ENCODE measurements at regions not wholly inside any gene's neighbourhood (a gene's known extent, or its start where the extent isn't known, plus 50 kb on each side); places are given as distances from the start of the nearest gene placed in this dataset.
A peak's percentile ranks its signal among the peaks of the same experiment; 100 is the strongest.
"Not testable (repeated sequence)": the region's sequence is repeated elsewhere in the genome, so short reads cannot be mapped to it uniquely, and the experiment has no call there.

GRCh38 chr5:109992264-109992915, 302.7 kb downstream of the MAN2A1 start:
- DNase-seq, result no peak

DNA sequence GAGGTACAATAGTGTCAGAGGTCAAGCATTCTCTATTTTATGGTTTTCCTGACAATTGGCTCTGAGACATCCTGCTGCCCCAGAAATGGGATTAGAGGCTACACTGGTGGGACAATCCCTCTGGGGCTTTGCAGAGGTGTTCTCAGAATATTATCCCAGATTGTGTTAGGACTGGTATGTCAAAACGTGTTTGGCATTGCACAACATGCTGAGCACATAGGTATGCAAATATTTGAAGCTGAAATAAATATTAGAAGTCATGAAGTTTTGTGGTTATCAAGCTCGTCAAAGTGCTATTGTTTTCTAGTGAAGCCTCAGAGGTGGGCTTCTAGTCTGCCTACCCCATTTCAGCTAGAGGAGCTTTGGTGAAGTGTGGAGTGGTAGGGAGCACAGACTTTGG, 304.4 kb downstream of the MAN2A1 start:
- DNase-seq, result no peak

- no peak for DNase-seq
These were observed 306.5 kb downstream of the MAN2A1 start for GRCh38 chr5:109996246-109996645.

DNA sequence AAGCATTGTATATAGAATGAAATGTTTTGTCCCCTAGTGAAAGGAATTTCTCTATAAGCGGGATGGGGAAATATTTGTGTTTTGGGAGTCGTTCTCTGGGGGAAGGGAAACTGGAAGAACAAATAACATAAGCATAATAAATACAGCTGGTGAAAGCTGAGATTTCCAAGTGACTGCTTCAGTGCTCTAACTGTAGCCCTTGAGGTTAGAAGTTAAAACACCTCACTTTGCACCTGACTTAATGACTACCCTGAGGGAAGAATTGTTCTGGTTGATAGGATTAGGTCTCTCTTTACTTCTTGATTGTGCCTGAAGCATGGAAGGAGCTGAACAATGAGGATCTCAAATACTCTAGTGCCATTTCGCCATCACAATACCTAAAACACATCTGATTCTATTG, 307.4 kb downstream of the MAN2A1 start:
- no peak for DNase-seq

DNA sequence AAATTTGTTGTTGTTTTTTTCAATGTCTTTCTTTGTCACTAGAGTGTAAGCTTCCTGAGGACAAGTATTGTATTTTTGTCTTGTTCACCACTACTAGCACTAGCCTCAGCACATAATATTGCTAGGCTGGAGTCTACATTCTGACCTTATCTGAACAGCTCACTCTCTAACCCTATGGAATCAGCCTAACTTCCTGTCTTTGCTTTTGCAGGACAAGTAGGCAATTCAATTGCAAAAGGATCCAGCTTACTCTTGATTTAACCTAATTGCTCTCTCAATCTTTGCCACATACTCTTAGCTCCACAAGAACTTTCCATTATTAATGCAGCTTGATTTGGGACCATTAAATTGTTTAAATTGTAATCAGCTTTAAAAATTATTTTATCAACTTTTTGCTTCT, 308.5 kb downstream of the MAN2A1 start:
- no peak for DNase-seq

- DNase-seq, result no peak
These were observed 309.0 kb downstream of the MAN2A1 start for GRCh38 chr5:109998726-109999125.

GRCh38 chr5:110001648-110002047, 311.9 kb downstream of the MAN2A1 start:
- no peak for DNase-seq

- no peak for DNase-seq
These were observed 312.9 kb downstream of the MAN2A1 start for GRCh38 chr5:110002652-110003051.

DNA sequence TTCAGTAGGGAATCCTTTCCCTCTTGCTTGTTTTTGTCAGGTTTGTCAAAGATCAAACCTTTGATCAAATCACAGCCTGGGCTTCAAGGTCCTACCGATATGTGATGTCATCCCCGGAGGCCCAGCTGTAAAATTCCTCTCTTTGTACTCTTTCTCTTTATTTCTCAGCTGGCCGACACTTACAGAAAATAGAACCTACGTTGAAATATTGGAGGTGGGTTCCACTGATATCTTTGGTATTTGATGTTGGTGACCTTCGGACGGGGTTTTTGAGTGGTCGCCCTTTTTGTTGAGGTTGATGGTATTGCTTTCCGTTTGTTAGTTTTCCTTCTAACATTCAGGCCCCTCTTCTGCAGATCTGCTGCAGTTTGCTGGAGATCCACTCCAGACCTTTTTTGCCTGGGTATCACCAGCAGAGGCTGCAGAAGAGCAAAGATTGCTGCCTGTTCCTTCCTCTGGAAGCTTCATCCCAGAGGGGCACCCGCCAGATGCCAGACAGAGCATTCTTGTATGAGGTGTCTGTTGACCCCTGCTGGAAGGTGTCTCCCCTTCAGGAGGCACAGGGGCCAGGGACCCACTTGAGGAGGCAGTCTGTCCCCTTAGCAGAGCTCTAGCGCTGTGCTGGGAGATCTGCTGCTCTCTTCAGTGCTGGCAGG, 316.3 kb downstream of the MAN2A1 start:
- not testable (repeated sequence) for DNase-seq

DNA sequence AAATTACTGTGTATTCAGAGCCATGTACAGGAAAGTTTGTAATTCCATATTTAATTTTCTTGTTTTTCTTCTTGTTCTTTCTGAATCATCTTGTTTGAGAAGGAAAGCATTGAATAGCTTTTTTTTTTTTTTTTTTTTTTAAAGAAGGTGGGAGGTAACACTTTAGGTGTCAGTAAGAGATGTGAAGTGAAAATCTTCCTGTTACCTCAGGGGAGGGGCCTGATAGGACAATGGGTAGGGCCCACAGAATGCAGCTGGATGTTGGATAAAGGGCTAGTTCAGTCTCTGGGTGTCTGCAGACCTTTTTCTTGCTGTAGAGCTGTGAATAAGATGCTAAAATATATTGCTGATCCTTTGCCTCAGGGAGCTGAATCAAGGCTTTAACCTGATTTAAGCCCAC, 317.4 kb downstream of the MAN2A1 start:
- no peak for DNase-seq

GRCh38 chr5:110008131-110008530, 318.4 kb downstream of the MAN2A1 start:
- DNase-seq, result no peak

DNA sequence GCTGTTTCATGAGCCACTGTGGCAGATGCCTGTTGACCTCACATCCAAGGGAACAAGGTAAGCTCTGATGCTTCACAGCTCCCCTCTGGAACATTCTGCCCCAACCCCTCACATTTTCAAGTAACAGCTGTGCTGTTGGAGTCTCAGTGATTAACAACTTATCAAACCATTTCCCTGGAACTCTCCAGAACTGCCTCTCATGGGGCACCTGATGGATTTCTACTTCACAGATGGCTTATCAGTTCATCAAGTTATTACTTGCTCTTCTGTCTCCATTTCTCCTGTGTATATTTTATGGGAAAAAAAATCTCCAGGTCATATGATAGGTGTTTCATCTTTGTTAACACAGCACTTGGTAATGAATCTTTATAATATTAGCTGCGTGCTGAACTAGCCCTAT, 322.4 kb downstream of the MAN2A1 start:
- no peak for DNase-seq

GRCh38 chr5:110013017-110013416, 323.3 kb downstream of the MAN2A1 start:
- DNase-seq, result no peak

GRCh38 chr5:110017854-110018253, 328.1 kb downstream of the MAN2A1 start:
- no peak for DNase-seq

- no peak for DNase-seq
These were observed 328.8 kb downstream of the MAN2A1 start for GRCh38 chr5:110018509-110018908.

GRCh38 chr5:110019119-110019518, 329.4 kb downstream of the MAN2A1 start:
- DNase-seq, result no peak

DNA sequence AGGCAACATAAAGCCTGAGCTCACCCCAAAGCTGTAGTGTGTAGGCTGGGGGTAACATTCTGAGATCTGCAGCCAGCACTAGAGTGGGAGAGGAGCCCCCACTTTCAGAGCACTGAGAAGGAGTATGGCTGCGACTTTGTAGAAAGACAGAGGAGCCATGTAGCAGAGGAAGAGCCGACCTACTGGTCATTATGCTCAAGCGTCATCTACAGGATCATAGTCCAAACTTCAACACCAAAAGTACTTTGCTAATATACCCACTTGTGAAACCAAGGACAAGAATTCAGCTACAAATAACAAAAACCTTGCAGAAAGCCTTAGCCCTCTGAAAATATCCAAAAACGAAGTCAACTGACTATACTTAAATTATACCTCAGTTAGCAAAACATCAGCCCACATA, 330.1 kb downstream of the MAN2A1 start:
- DNase-seq, result no peak

DNA sequence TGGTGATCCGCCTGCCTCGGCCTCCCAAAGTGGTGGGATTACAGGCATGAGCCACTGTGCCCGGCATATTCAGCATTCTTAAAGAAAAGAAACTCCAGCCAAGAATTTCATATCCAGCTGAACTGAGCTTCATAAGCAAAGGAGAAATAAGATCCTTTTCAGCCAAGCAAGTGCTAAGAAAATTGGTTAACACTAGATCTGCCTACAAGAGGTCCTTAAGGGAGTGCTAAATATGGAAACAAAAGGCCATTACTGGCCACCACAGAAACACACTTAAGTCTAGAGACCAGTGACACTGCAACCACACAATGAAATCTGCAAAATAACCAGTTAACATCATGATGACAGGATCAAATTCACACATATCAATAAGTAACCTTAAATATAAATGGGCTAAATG, 331.5 kb downstream of the MAN2A1 start:
- no peak for DNase-seq

DNA sequence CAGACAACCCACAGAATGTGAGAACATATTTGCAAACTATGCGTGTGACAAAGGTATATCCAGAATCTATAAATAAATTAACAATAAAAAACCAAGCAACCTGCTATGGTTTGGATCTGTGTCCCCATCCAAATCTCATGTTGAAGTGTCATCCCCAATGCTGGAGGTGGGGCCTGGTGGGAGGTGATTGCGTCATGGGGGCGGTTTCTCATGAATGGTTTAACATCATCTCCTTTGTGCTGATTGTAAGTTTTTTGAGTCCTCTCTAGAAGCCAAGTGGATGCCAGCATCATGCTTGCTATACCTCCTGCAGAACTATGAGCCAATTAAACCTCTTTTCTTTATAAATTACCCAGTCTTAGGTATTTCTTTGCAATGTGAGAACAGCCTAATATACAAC, 335.4 kb downstream of the MAN2A1 start:
- DNase-seq, result no peak

DNA sequence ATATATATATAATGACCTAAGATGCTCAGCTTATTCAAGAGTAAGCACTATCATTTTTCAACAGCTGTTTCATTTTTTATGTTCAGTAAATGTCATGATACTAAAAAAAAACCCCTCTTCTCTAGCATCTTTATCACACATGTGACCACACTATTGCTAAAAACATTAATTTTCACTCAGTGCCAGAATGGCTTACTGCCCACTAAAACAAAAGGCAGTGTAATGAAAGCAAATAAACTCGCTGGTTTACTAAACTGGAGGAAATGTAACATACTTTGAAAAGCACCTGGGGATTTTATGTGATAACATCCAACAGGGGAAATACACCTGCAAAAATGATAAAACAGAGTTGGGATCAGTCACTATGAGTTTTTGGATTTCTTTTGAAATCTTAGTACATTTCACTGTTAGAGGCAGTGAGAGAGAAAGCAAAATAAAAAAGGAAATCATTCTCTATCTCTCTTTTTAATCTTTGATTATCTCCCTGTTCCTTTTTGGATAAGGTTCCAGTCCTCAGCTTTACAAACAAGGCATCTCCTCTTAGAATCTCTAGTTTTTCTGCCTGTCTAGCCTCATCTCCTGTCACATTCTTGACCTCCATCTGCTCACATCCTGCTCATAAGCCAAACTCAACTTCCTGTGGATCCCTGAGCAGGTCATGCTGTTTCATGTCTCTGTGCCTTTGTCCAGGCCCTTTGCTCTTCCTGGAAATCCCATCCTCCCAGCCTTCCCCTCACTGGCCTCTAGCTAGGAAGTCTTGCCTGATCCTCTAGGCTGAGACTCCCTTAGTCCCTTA, 338.0 kb downstream of the MAN2A1 start:
- DNase-seq, result no peak

GRCh38 chr5:110031402-110032140, 341.8 kb downstream of the MAN2A1 start:
- DNase-seq, result peak; percentile 28

DNA sequence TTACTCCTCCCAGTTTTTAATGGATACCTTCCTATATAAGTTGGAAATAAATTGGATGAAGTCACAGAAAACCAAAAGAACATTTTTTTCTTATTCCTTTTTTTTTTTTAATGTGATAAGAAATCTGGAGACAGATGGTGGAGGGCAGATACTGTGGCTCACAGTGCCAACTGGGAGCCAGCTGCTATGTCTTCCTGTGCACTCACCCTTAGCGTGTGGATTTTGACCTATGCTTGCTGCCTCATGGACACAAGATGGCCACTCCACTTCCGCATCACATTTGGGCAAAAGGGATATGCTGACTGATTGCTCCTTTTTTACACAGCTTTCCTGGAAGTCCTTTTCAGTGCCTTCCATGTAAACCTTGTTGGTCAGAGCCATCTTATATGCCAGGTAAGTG, 342.6 kb downstream of the MAN2A1 start:
- peak; percentile 27 for DNase-seq

DNA sequence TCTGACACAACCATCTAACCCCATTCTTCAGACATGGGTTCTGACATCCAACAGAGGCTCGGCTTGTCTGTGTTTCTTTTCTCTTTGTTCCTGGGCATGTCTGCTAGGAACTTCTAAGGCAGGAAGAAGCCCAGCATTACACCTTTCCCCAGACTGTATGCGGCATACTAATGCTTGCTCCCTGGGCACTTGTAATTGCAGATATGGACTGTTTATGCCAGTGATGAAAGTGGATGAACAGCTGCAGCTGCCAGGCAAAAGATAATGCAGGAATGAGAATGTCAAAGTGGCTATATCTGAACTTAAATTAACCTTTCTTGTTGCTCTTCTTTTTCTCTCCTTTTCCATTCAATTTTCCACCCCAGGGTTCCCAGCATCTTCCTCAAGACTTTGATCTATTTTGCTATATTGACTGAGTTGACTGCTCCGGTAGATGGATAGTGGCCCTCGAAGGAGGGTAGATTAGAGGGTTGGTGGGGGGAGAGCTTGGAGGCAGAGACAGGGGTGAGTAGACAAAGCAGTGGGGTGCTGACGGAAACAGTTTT, 344.4 kb downstream of the MAN2A1 start:
- DNase-seq, result no peak
